ENCODE measurements at regions not wholly inside any gene's neighbourhood (a gene's known extent, or its start where the extent isn't known, plus 50 kb on each side); places are given as distances from the start of the nearest gene placed in this dataset.
"Not testable (repeated sequence)": the region's sequence is repeated elsewhere in the genome, so short reads cannot be mapped to it uniquely, and the experiment has no call there.

DNA sequence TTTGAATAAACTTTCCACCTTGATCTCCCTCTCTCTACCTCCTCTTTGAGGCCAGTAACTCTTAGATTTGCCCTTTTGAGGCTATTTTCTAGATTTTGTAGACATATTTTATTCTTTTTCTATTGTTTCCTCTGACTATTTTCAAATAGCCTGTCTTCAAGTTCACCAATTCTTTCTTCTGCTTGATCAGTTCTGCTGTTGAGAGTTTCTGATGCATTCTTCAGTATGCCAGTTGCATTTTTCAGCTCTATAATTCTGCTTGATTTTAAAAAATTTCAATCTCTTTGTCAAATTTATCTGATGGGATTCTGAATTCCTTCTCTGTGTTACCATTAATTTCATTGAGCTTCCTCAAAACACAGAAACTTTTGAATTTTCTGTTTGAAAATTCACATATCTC, 257.5 kb downstream of the HAPSTR1 start:
- DNase-seq, result no peak

DNA sequence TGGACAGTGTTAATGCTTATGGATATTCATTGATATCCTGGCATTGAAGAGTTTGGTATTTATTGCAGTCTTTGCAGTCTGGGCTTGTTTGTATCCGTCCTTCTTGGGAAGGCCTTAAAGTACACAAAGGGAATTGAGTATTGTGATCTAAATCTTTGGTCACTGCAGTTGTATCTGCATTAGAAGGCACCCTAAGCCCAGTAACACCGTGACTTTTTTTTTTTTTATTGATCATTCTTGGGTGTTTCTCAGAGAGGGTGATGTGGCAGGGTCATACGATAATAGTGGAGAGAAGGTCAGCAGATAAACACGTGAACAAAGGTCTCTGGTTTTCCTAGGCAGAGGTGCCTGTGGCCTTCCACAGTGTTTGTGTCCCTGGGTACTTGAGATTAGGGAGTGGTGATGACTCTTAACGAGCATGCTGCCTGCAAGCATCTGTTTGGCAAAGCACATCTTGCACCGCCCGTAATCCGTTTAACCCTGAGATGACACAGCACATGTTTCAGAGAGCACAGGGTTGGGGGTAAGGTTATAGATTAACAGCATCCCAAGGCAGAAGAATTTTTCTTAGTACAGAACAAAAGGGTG, 258.0 kb downstream of the HAPSTR1 start:
- DNase-seq, result not testable (repeated sequence)

DNA sequence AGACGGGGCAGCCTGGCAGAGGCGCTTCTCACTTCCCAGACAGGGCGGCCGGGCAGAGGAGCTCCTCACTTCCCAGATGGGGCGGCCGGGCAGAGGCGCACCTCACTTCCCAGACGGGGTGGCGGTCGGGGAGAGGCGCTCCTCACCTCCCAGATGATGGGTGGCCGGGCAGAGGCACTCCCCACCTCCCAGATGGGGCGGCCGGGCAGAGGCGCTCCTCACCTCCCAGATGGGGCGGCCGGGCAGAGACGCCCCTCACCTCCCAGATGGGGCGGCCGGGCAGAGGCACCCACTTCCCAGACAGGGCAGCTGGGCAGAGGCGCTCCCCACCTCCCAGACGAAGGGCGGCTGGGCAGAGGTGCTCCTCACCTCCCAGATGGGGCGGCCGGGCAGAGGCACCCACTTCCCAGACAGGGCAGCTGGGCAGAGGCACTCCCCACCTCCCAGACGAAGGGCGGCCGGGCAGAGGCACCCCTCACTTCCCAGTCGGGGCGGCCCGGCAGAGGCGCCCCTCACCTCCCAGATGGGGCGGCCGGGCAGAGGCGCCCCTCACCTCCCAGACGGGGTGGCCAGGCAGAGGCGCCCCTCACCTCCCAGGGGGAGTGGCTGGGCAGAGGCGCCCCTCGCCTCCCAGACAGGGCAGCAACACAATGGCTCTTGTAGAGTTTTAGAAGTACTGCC, 258.8 kb downstream of the HAPSTR1 start:
- not testable (repeated sequence) for DNase-seq

DNA sequence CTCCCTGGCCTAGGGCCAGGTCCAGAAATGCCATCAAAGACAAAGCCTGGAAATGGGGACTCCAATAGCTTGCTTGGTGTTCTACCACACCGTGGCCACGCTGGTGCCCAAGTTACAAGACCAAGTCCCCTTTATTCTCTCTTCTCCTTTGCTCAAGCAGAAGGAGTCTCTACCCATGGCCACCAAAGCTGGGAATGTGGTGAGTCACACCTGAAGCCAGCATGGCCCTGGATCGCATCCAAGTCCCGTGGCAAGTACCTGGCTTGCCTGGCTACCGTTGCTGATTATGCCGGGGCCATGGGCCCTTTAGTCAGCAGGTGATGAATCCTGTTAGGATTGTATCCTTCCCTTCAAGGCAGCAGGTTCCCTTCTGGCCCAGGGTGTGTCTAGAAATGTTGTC, 260.0 kb downstream of the HAPSTR1 start:
- DNase-seq, result no peak

DNA sequence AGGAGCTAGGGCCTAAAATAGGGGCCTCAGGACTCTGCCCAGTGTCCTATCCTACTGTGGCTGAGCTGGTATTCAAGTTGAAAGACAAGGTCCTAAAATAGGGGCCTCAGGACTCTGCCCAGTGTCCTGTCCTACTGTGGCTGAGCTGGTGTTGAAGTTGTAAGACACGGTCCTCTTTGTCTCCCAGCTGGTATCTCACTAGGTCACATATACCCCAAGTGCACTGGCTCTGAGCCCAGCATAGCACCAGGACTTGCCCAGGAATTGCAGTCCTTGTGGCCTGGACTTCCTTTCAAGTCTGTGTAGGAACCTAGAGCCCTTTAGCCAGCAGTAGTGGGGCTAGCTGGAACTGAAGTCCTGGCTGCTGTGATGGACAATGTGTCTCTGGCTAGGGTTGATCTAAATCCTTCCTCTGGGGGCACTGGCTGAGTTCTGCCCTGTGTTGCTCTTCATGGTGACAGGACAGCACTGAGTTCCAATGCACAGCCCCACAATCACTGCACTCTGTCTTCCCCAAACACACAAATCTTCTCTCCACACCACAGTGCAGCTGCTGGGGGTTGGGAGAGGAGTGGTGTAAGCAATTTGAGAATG, 260.5 kb downstream of the HAPSTR1 start:
- DNase-seq, result no peak

DNA sequence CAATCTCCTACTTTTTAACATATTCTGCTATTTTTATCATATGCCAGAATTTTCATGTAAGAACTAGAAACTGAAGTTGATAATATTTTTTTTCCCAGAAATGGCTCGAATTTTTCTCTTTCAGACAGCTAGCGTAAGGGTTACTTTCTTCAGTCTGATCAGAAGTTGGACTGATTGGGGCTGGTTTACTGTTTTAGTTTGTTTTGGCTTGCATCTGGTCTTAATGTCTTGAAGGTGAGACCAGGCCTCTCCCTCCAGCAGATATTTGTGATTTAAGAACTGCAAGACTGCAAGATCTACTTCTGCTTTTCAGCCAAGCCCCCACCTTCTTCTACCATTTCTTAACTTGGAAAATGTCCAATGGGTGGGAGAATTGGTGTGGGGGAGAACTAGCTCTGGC, 266.4 kb downstream of the HAPSTR1 start:
- no peak for DNase-seq

DNA sequence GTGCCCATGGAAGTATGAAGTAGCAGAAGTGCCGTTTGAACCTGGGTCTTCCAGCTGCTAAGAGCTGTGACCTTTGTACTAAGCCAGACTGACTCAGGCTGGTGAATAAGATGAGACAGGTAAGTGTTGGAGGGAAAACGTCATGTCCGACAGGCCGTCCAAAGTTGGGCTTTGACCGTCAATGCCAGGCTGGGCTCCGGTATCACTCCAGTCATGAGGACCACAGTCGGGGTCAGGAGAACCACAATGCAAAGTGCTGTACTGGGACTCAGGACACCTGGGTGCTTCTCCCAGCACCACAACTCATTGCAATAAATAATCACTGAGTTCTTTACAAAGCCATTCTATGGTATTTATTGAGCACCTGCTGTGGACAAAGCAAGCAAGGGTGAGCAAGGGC, 268.6 kb downstream of the HAPSTR1 start:
- DNase-seq, result no peak

DNA sequence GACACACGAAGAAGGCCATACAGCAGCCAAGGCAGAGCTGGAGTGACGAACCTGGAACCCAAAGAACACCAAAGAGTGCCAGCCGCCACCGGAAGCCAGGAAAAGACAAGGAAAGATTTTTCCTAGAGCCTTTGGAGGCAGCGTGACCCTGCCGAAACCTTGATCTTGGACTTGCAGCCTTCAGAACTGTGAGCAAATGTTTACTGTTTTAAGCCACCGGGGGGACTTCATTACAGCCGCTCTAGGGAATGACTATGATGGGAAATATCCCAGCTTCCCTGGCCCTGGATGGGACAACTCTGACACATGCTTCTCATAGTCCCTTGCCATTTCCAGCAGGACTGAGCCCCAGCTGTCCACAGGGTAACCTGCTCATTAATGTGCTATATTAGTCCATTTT, 270.6 kb downstream of the HAPSTR1 start:
- no peak for DNase-seq

DNA sequence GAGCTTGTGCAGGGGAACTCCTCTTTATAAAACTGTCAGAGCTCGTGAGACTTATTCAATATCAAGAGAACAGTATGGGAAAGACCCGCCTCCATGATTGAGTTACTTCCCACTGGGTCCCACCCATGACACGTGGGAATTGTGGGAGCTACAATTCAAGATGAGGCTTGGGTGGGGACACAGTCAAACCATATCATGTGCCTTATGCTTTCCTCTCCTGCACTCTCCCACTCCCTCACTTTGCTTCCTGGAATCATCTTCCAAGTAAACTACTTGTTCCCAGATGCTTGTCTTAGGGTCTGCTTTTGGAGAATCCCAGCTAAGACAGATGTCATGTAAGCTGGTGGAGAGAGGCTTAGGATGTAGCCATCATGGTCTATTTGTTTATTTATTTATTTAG, 271.2 kb downstream of the HAPSTR1 start:
- no peak for DNase-seq

DNA sequence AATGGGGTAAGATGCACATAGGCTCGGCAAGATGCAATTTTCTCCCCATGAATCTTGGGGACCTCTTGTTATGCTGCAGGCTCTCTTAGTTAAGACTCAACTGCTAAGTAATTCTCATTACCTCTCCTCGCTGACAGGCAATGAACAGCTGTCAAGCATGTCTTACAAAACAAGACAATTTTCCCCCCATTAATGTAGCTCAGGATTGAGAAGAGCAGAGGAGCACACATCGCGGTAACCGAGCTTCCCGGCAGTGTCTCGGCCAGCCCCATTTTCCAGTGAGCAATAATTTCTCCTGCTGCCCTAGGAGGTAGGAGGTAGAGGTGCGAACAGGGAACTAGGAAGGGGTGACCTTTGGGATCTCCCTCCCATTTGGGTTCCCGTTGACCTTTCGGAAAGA, 272.1 kb downstream of the HAPSTR1 start:
- DNase-seq, result no peak

DNA sequence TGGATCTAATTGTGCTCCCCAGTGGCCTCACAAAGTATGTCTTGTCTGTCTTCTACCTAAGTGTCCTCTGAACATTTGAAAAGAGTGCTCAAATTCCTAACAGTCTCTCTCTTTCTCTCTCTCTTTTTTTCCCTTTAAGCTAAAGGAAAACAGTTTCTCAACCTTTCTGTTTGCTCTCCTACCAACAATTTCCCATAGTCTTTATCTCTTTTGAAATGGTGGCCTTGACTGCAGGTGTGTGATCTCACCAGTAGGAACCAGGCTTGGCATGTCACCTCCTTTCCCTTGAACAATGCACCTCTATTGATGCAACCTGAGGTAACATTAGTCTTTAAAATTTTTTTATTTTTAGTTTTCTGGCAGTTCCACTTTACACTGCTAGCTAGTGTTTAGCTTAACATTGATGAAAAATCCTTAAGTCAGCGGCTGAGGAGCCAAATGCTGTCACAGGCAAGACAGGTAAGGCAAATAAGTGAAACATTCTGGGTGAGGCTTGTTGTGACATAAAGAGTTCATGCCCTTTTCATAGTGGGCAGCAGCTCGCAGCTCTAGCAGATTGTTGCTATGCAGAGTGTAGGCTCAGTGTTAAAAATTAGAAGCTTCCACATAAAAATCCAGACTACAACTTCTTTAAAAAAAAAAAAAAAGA, 273.4 kb downstream of the HAPSTR1 start:
- DNase-seq, result no peak

DNA sequence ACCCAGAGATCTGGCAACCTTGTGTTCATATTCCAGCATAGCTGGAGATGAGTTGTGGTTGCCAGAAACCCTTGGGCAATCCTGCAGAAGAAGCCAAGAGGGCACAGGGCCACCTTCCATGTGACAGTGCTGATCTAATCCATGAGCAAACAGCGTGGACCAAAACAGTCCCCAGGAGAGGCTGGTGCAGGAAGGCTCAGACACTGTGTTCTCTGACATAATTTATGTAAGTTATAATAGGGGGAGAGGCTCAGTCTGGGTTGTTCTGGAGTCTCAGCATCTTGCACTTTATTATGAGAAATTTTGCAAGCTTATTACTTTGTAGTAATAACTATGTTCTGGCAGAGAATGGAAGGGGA, 273.9 kb downstream of the HAPSTR1 start:
- no peak for DNase-seq

DNA sequence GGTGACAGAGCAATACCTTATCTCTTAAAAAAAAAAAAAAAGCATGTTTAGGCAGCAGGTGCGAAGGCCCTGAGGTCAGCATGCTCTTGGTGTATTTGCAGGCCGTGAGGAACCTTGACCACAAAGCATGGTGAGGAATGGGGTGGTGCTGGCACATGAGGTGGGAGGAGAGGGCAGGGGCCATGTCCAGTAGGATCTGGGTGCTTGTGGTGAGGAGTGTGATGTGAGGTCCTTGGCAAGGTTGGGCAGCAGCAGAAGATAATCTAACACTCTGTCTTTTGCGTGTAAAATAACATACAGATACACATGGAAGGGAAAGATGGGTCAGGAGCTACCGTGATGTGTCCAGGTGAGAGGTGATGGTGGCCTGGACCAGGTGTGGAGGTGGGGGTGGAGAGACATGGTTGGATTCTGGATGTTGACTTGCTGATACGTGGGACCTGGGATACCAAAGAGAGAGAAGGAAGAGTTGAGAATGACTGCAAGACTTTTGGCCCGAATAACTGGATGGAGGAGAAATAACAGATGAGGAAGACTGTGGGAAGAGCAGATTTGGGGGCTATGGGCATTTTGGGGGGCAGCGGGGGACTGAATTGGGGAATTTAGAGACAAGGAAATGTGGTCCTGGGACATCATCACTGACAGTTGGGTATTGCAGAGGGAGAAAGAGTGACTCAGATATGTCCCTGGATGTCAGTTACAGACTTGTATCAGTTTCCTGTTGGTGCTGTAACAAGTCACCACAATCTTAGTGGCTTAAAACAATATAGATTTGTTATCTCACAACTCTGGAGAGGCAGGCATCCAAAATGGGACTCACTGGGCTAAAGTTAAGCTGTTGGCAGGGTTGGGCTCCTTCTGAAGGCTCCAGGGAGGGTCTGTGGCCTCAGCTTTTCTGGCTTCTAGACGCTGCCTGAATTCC, 274.9 kb downstream of the HAPSTR1 start:
- no peak for DNase-seq

DNA sequence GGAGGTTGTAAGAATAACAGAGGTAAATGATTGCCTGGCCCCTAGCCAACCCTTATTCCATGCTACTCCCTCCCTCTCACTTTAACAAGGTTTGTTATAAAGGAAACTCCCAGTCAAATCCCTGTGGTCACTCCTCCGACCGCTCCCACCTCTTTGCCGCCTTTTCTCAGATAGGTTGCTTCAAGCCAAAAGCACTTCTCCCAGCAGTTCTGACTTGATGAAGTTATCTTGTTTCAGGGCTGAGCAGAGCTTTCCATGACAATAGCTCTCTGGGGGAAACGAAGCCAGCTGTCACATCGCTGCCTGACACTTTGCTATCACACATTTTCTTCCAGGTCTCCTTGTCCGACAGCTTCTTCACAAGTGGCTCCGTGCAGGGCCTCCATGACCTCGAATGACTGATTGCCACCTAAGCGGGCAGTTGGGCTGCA, 278.6 kb downstream of the HAPSTR1 start:
- no peak for DNase-seq

DNA sequence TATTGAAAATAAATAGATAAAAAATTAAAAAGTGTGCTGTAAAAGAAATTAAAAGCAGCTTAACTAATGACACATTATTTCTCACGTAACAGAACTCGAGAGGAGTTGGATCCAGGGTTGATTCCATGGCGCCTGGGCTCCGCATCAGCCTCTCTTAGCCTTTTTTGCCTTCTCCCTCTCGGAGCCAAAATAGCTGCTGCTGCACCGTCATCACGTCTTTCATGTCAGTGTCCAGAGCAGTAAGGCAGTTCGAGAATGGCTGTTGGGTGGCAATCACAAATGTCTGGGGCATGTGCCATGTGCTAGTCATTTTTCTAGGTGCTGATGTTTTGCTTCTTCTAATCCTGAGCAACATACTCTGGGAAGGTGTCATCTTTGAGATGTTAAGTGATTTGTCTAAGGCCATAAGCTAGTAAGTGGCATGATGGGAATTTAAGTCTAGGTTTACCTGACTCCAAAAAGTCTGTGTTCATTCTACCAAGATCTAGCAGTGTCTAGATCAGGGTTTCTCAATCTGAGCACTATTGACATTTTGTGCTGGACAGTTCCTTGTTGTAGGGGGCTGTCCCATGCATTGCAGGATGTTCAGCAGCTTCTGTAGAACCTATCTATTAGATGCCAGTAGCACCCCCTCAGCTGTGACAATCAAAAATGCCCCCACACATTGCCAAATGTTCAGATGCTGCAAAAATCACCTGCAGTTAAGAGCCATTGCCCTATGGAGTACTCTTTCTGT, 280.4 kb downstream of the HAPSTR1 start:
- no peak for DNase-seq

DNA sequence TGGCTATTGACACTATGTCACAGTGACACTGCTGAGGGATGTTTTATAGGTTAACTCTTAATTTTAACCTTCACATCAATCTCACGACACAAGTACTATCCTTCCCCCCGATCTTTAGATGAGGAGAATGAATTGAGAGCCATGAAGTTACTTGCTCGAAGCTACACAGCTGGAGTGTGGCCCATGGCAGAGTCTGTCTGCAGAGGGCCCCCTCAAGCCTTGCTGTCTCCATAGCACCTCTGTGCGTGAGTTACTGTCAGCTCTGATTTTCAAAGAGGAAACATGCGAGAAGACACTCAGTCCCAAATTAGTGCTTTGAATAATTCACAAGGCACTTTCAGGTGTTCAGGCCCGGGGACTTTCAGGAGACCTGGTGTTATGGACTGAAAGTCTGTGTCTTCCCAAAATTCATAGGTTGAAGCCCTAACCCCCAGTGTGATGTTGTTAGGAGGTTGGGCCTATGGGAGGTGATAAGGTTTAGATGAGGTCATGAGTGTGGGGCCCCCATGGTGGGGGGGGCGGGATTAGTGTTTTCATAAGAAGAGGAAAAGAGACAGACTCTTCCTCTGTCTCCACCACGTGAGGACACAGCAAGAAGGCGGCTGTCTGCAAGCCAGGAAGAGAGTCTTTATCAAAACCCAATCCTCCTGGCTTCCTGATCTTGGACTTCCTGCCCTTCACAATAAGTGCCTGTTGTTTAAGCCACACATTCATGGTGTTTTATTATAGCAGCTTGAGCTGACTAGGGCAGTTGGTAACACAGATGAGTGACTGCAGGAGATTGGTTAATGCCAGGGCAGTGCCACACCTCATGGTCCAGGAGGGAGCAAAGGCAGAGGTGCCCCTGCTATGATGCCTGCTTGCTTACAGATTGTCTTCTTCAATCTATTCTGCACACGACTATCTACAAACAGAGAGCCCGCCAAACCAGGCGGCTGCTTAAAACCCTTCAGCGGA, 281.8 kb downstream of the HAPSTR1 start:
- no peak for DNase-seq

DNA sequence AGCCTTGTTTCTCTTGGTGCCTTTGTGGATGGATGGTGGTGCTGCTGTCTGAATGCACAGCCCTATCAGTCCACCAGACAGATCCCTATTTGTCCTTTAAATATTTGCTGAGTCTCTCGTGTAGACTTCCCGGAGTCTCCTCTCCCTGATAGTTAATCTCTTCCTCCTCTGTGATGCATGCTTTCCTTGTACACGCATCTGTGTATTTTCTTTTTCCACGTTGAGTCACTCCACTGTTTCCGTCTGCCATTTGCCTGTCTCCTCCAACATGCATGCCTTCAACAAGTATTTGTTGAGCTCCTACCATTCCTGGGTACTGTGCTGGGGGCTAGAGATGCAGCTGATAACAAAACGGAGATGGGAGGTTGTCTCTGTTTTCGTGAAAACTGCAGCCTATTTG, 282.6 kb downstream of the HAPSTR1 start:
- DNase-seq, result no peak

DNA sequence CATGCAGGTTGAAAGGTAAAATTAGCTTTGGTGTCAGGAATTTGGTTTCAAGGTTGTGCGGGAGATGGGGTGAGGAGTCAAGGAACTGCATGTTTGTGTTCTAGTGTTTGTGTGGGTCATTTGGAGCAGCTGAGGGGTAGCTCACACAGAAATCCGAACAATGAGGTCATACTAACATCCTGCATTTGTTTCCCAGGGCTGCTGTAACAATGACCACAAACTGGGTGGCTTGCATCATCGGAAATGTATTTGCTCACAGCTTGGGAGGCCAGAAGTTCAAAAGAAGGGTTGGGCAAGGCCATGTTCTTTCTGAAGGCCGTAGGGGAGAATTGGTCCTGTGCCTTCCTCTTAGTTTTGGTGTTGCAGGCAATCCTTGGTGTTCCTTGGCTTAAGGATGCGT, 287.4 kb downstream of the HAPSTR1 start:
- DNase-seq, result no peak

DNA sequence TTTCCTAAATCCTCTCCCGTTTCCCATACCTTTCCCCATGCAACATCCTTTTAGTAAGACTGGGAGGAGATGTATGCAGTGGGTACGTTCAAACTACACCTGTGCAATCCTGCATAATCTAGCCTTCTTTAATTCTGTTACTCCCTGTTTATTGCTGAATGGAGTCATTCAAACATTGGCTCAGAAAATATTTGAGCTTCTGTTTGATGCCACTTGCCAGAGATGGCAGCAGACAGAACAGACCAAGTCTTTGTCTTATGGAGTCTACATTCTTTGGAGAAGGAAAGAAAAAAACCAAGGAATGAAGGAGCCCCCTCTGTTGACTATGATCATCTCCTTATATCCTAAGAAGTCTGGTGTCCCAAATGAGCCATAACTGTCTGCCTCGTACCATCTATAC, 288.8 kb downstream of the HAPSTR1 start:
- DNase-seq, result no peak

DNA sequence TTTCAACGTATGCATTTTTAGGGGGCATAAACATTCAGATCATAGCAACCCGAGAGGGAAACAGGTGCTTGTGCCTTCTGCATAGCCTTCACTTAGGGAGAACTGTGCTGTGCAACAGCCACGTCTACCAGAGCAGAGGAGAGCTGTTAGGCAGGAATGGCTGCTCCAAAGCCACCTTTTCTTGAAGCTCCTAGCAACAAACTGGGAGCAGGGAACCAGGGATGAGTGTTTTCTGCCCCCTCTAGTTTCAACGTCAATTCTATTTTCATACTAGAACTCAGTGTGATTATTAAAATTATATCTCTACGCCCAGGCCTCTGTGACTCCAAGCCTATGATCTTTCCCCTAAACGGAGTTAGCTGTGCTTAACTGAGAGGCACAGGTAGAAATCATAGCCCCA, 290.0 kb downstream of the HAPSTR1 start:
- DNase-seq, result no peak

DNA sequence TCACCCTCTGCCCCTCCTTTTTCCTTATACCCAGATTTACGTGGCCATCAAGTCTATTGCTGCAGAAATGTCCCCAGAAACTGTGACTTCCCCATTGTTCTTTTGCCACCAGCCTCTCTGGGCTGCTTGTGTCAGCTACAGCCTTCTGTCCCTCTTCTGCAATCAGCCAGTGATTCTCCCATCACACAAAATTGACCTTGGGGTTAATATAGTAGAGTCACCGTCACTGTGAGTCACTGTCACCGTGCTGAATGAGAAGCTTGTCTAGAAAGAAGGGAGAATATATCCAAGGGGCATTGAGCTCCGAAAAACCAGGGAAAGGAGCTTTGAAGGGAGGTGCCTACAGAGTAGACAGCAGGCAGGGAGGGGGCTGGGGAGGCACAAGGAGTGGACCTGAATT, 290.5 kb downstream of the HAPSTR1 start:
- no peak for DNase-seq
